Heart right ventricle (tissue), 16 donors: ENCODE measurements at regions not wholly inside any gene's neighbourhood (a gene's known extent, or its start where the extent isn't known, plus 50 kb on each side); places are given as distances from the start of the nearest gene placed in this dataset.

Source experiments
- ATAC-seq, 8 donors: fragments of 200-7000 bp; cut with Tn5 transposase; one replicate each; pipeline ENCODE4 v1.9.1; 2020; ENCODE audit warnings: mild to moderate bottlenecking in 8 of 8, moderate library complexity in 8 of 8, moderate number of reproducible peaks in 1 of 8
- DNase-seq, 2 donors: peaks; one replicate each; pipeline ENCODE4 v3.0.0-alpha.2; 2020
- H3K27ac ChIP-seq, 10 donors: fragments of 200-600 bp; sonication (generic) in 2 of 10; one replicate each; pipeline versions ENCODE4 v1.5.0 to v1.8.0; 2020 to 2022; ENCODE audit warnings: mild to moderate bottlenecking in 3 of 10
- H3K27me3 ChIP-seq, 7 donors: fragments of 200-600 bp; one replicate each; pipeline ENCODE4 v1.8.0; 2021 to 2022; ENCODE audit warnings: mild to moderate bottlenecking in 2 of 7
- H3K36me3 ChIP-seq, 9 donors: fragments of 200-600 bp; sonication (generic) in 1 of 9; one replicate each; pipeline versions ENCODE4 v1.5.0 to v1.8.0; 2020 to 2022; ENCODE audit warnings: mild to moderate bottlenecking in 2 of 9
- H3K4me1 ChIP-seq, 9 donors: fragments of 200-600 bp; sonication (generic) in 1 of 9; one replicate each; pipeline versions ENCODE4 v1.5.0 to v1.8.0; 2020 to 2022; ENCODE audit warnings: mild to moderate bottlenecking in 4 of 9
- H3K4me3 ChIP-seq, 10 donors: fragments of 200-600 bp; sonication (generic) in 2 of 10; one replicate each; pipeline versions ENCODE4 v1.5.0 to v1.8.0; 2020 to 2022; ENCODE audit warnings: mild to moderate bottlenecking in 7 of 10, moderate library complexity in 2 of 10
- H3K9me3 ChIP-seq, 11 donors: fragments of 200-600 bp in 10 of 11; sonication (generic) in 2 of 11; one replicate each; pipeline versions ENCODE4 v1.5.0 to v1.8.0; 2013 to 2022; ENCODE audit warnings: mild to moderate bottlenecking in 2 of 11, control low read depth in 1 of 11, moderate library complexity in 1 of 11
- CTCF ChIP-seq, 9 donors: fragments of 200-600 bp; sonication (generic) in 2 of 9; IDR thresholded peaks; one replicate each; pipeline versions ENCODE4 v1.5.0 to v1.8.0; 2021 to 2022; ENCODE audit warnings: antibody characterized with exemption in 9 of 9, mild to moderate bottlenecking in 5 of 9, moderate library complexity in 1 of 9
- WGBS, 2 donors: extraction: QIAGEN DNeasy Blood & Tissue Kit; methylation state at CpG; one replicate each; pipeline ENCODE4 v1.1.7; 2013; ENCODE audit warnings: inconsistent platforms in 1 of 2; 5-methylcytosine and 5-hydroxymethylcytosine counted together
- intact Hi-C, 10 donors: fragments of 100-400 bp; cut with DNase I; formaldehyde crosslinking; loops; one replicate each; pipeline versions ENCODE4 v1.11.1 to v1.14.2; 2022
- donor health status: Arrhythmogenic right ventricular cardiomyopathy.
- donor health status: ischemic (EF 13 %, LVEDD 7.1; RV severe dilation, severe dysfunction).
- donor health status: healthy with polysubstance abuse.
- donor health status: DM: no; HTN: yes; CAD: no.
- donor health status: DM: no; HTN: no; CAD: no.
- donor health status: ischemic (EF 25% LVEDD 6.9; RV normal size, moderate dysfunction).
- donor health status: ischemic (EF 25% LVEDD 5.7; RV mildly dilated, moderate dysfunction).
- donor health status: healthy.
- donor health status: DM: yes; HTN: yes; CAD: no.
- donor health status: Ischemic cardiomyopathy.
- donor health status: ischemic (EF 35%, LVEDD 5.7; RV mildly dilated, moderate dysfunction).
- donor health status: nonischemic (EF 11% LVEDD 7.7; RV severe dilation, severe dysfunction).
- donor health status: DM: yes; HTN: yes; CAD: no.
- donor health status: PGD.
- donor health status: ischemic (EF 29% LVEDD 5.4; RV normal size, mild dysfunction).
- donor health status: nonischemic (EF 23%, LVEDD 6.1; RV moderate dilation, normal function).

GRCh38 chr20:34172926-34173325 lies 60.9 kb upstream of the EIF2S2 start:
- Histone ChIP-seq H3K4me1 (peaks cover 0 to 7% (median 0%) of the 10 kb centered on the region in 9 donors), H3K4me3 (no peak overlapping the region), H3K36me3 (no peaks in the 10 kb centered on the region), H3K9me3 (no peaks in the 10 kb centered on the region), H3K27ac (no peak overlapping the region), H3K27me3 (no peaks in the 10 kb centered on the region)
- ATAC-seq (no peak), DNase-seq (no peak)
- intact Hi-C loops, result no loop called here
- no peak for TF ChIP-seq CTCF (IDR thresholded peaks at IDR 0.05)
- 72% methylated on average over 2 of the region's 2 CpGs for WGBS, 2 donors

- H3K9me3 ChIP-seq, result no peaks in the 10 kb centered on the region
- peaks cover 0 to 7% (median 0%) of the 10 kb centered on the region in 9 donors for H3K4me1 ChIP-seq
- intact Hi-C loops, result no loop called here
- ATAC-seq (no peak), DNase-seq (no peak)
- TF ChIP-seq CTCF (IDR thresholded peaks at IDR 0.05), result no peak
- 77 to 78% methylated on average over 3 of the region's 3 CpGs for WGBS, 2 donors
- H3K27ac ChIP-seq, result no peak overlapping the region
- no peaks in the 10 kb centered on the region for H3K36me3 ChIP-seq
- no peaks in the 10 kb centered on the region for H3K27me3 ChIP-seq
- no peak overlapping the region for H3K4me3 ChIP-seq
Observed at GRCh38 chr20:34175079-34175478, 63.0 kb upstream of the EIF2S2 start.

- WGBS, 2 donors, result 81 to 90% methylated on average over 6 of the region's 6 CpGs
- intact Hi-C loops, result no loop called here
- no peak for TF ChIP-seq CTCF (IDR thresholded peaks at IDR 0.05)
- Histone ChIP-seq H3K4me1 (peaks cover 0 to 7% (median 0%) of the 10 kb centered on the region in 9 donors), H3K4me3 (no peak overlapping the region), H3K27me3 (no peaks in the 10 kb centered on the region), H3K9me3 (no peaks in the 10 kb centered on the region), H3K27ac (no peak overlapping the region), H3K36me3 (no peaks in the 10 kb centered on the region)
- no peak for DNase-seq
- ATAC-seq, result no peak
Observed at GRCh38 chr20:34175879-34176278, 63.8 kb upstream of the EIF2S2 start.

GRCh38 chr20:34177052-34177451 lies 64.2 kb upstream of the ASIP start:
- H3K27ac ChIP-seq, result no peak overlapping the region
- no peaks in the 10 kb centered on the region for H3K36me3 ChIP-seq
- no peaks in the 10 kb centered on the region for H3K27me3 ChIP-seq
- H3K9me3 ChIP-seq, result no peaks in the 10 kb centered on the region
- 92 to 94% methylated on average over 3 of the region's 3 CpGs for WGBS, 2 donors
- ATAC-seq (no peak), DNase-seq (no peak)
- no peak overlapping the region for H3K4me3 ChIP-seq
- TF ChIP-seq CTCF (IDR thresholded peaks at IDR 0.05), result no peak
- peaks cover 0 to 1% (median 0%) of the 10 kb centered on the region in 9 donors for H3K4me1 ChIP-seq
- intact Hi-C loops, result no loop called here
